ENCODE measurements at regions not wholly inside any gene's neighbourhood (a gene's known extent, or its start where the extent isn't known, plus 50 kb on each side); places are given as distances from the start of the nearest gene placed in this dataset.

DNA sequence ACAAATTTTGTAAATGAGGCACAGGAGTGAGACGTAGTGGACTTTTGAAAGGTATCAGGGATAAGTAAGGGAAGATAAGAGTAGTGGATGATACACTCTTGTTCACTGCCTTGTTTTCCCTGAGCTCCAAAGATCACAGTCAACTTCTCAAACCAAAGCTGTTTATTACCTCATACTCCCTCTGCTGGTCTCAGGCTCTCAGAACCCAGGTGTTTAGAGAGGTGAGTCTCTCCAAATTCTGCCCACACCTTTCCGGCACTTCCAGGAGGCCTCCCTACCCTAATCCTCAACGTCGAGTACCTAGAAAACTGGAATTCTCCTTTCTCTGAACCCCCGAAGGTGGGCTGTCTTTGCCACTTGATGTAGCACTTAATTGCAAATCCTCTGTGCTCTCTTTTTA lies 621.1 kb downstream of the BCL11A start:
- TF ChIP-seq, protein P1, sequence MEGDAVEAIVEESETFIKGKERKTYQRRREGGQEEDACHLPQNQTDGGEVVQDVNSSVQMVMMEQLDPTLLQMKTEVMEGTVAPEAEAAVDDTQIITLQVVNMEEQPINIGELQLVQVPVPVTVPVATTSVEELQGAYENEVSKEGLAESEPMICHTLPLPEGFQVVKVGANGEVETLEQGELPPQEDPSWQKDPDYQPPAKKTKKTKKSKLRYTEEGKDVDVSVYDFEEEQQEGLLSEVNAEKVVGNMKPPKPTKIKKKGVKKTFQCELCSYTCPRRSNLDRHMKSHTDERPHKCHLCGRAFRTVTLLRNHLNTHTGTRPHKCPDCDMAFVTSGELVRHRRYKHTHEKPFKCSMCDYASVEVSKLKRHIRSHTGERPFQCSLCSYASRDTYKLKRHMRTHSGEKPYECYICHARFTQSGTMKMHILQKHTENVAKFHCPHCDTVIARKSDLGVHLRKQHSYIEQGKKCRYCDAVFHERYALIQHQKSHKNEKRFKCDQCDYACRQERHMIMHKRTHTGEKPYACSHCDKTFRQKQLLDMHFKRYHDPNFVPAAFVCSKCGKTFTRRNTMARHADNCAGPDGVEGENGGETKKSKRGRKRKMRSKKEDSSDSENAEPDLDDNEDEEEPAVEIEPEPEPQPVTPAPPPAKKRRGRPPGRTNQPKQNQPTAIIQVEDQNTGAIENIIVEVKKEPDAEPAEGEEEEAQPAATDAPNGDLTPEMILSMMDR (IDR thresholded peaks at IDR 0.05; ENCODE audit: poor library complexity, severe bottlenecking): no peak
- TF ChIP-seq EZH2 (IDR thresholded peaks at IDR 0.05; ENCODE audit: borderline replicate concordance, insufficient read depth, low read length, poor library complexity, severe bottlenecking) (no peak), SMC3 (conservative IDR thresholded peaks at IDR 0.05; ENCODE audit: poor library complexity) (no peak)
